WTC11 (cell line): ENCODE measurements at regions not wholly inside any gene's neighbourhood (a gene's known extent, or its start where the extent isn't known, plus 50 kb on each side); places are given as distances from the start of the nearest gene placed in this dataset.

ENCODE experiments used
- FOXK1 ChIP-seq: sonication (generic); formaldehyde crosslinking; IDR thresholded peaks from 2 replicates; pipeline ENCODE4 v1.8.0; 2022; ENCODE audit warnings: mild to moderate bottlenecking, moderate library complexity, missing genetic modification reagents
- TF ChIP-seq, protein P1 (sequence below): fragments of 200-600 bp; IDR thresholded peaks from 2 replicates; pipeline ENCODE4 v1.8.0; 2022; ENCODE audit warnings: antibody characterized with exemption

DNA sequence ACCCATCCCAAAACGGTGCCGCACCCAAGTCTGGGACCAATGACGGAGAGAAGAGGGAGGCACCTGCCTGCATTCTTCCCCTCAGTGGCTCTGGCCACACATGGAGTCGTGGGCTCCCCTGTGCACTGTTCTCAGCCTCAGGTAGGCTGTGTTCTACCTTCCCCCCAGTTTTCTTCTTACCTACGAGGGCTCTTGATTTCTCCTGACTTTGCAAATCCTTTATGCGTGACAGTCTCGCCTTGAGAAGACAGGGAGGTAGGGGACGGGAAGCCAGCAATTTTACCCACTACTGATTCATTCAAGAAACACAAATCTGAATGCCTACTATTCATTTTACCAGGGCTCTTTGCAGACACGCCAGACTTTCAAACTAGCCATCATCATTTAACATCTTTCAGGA is 261.3 kb upstream of the NSMCE3 start:
- TF ChIP-seq, protein P1, sequence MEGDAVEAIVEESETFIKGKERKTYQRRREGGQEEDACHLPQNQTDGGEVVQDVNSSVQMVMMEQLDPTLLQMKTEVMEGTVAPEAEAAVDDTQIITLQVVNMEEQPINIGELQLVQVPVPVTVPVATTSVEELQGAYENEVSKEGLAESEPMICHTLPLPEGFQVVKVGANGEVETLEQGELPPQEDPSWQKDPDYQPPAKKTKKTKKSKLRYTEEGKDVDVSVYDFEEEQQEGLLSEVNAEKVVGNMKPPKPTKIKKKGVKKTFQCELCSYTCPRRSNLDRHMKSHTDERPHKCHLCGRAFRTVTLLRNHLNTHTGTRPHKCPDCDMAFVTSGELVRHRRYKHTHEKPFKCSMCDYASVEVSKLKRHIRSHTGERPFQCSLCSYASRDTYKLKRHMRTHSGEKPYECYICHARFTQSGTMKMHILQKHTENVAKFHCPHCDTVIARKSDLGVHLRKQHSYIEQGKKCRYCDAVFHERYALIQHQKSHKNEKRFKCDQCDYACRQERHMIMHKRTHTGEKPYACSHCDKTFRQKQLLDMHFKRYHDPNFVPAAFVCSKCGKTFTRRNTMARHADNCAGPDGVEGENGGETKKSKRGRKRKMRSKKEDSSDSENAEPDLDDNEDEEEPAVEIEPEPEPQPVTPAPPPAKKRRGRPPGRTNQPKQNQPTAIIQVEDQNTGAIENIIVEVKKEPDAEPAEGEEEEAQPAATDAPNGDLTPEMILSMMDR, result no peak
- TF ChIP-seq FOXK1 (CRISPR knock-in tag), result no peak
